Activated T-cell treated with anti-CD3 and anti-CD28 coated beads for 1 hour (primary cell): ENCODE measurements at regions not wholly inside any gene's neighbourhood (a gene's known extent, or its start where the extent isn't known, plus 50 kb on each side); places are given as distances from the start of the nearest gene placed in this dataset.
"Not testable (repeated sequence)": the region's sequence is repeated elsewhere in the genome, so short reads cannot be mapped to it uniquely, and the experiment has no call there.

Experiments
- DNase-seq: peaks from one replicate; pipeline ENCODE4 v3.0.0-alpha.2; 2020; ENCODE audit warnings: low read depth

DNA sequence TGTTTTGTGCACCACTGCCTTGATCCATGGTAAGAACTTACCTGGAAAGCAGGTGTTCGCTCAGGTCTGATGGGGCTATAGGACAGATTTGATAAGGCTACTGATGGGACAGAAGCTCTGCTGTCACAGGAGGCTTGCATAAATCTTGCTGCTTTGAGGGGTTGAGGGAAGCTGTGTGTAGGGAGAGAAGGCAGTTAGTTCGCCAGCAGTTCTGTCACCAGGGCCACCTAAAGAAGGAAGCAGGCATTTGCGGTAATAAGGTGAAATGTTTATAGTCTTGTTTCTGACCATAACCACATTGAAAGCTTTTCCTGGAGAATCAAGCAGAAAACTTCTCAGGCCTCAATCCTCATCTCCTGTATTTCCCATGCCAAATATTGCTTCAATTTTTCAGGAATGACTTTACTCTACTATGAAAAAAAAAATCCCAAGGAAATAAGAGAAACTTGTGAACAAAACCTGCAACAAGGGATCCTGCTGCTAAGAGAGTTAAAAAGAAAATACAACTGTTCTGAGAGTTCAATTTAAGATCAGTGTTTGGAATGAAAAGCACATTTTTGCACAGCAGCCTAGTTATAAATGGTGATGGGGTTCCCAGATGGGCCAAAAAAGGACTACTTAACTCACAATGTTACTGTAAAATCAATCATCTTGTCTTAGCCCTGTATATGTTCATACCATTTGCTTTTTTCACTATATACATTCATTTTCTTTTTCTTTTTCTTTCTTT, 122.0 kb upstream of the RANBP3L start:
- DNase-seq = no peak

GRCh38 chr5:36426070-36426469, 124.4 kb upstream of the RANBP3L start:
- DNase-seq = not testable (repeated sequence)

DNA sequence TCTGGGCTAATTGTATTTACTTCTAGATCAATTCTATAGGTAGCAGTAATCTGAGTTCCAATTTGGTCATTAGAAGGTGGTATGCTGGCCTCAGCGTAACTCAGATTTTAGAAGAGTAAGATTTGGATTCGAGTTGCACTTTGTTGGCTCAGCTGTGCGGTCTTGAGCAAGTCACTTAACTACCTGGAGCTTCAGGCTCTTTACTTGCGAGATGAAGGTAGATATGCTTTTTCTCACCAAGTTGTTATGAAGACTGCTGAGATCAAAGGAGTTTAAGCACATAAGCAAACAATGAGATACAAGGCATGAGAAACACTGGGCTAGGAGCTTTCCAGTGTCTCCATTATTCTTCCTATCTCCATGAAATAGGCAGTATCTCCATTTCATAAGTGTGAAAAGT, 133.8 kb upstream of the RANBP3L start:
- no peak for DNase-seq

GRCh38 chr5:36436306-36436705, 134.6 kb upstream of the RANBP3L start:
- no peak for DNase-seq

GRCh38 chr5:36438765-36439561, 137.3 kb upstream of the RANBP3L start:
- DNase-seq = no peak

GRCh38 chr5:36440300-36440699, 138.6 kb upstream of the RANBP3L start:
- DNase-seq = no peak

DNA sequence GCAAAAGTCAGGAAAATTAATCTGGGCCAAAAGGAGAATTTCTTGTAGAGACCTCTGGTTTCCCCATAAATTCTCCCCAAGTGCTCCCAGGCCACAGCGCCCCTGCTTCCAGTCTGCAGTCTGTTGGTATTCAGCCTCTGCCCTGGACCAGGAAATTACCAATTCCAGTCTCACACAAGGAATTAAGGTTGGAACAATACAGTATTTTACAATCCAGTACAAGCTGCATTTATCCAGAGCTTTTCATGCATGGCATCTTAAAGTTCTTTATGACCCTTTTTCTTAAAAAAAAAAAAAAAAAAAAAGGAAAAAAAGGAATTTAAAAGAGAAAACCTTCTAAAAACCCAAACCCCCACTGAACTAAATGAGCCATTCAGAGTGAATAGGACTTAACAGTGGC, 139.6 kb upstream of the RANBP3L start:
- DNase-seq = no peak

DNA sequence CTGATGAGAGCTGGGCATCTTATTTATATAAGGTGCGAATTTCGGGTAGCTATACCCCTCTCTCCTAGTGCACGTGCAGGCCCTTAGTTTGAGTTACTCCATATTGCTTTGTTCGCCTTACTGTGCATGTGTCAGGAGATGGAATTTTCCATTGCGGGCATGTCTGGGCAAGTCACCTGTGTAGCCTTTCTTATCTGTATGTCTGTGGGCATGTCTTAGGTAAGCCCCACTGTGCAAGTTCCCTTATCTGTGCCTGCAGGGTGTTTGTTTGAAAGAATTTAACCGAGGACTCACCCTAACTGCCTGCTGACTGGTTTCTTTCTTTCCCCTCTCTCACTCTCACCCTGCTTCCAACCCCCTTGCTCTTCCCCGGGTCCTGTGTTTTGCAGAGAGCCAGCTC, 140.7 kb upstream of the RANBP3L start:
- DNase-seq = no peak

DNA sequence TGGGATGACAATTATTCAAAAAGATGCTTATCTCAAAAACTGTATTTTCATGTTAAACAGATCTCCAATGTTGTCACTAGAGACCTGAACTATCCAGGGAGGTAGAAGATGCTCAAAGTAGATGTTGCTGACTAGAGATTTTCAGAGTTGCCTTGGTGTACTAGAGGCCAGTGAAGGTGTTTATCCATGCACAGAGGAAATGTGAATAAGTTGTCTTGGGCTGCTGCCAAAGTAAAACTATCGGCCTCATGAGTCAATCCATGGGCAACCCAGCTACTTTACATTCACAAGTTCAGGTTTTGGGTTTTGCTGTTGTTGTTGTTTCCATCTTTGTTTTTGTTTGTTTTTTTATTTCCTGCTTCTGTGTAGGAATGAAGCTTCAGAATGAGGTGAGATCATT, 141.1 kb upstream of the RANBP3L start:
- no peak for DNase-seq

GRCh38 chr5:36443941-36444340, 142.2 kb upstream of the RANBP3L start:
- DNase-seq = no peak

GRCh38 chr5:36444582-36445418, 143.1 kb upstream of the RANBP3L start:
- DNase-seq = no peak

DNA sequence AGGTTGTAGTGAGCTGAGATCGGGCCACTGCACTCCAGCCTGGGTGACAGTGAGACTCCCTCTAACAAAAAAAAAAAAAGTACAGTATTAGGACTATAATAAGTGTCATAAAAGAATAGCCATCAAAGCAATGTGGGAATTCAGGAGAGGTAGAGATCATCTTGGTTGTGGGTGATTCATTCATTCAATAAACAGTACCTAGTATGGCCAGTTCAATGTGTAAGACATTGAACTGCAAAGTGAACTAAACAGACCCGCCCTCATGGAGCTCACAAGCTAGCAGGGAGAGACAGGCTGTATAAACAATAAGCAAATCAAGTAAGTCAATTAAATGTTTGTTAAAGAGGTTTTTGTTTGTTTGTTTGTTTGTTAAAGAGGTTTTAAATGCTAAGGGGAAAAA, 146.1 kb upstream of the RANBP3L start:
- no peak for DNase-seq

DNA sequence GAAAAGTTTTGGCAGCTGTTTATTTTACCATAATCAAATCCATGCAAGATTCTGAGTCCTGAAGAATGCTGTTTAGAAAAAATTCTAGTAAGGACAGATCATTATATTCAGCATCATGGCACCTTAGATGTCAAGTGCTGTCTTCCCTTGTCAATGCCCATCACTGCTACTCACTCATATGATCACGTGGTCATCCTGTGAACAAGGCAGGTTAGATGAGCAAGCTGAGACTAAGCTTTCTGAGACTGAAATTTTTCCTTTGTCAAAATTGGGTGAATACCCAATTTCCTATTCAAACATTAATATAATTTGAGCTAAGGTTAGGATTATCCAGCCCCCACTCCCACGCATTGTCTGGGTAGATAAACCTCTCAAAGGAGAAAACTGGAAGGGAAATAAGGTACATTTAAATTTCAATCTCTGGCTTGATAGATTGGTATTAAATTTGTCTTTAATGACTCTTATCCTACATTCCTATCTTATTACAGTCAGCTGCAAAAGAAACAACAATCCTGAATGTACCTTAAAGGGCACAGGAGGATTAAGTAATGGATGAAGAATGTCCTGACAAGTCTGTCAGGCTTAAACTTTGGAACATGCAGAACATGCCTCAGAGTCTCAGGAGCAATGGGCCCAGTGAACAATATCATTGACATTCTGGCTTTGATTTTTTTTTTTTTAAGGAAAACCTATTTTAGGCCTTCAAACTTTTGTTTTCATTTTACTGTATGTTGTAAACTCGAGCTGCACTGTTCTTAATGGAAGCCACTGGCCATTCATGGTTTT, 148.7 kb upstream of the RANBP3L start:
- DNase-seq = no peak

GRCh38 chr5:36452424-36453006, 150.8 kb upstream of the RANBP3L start:
- no peak for DNase-seq

DNA sequence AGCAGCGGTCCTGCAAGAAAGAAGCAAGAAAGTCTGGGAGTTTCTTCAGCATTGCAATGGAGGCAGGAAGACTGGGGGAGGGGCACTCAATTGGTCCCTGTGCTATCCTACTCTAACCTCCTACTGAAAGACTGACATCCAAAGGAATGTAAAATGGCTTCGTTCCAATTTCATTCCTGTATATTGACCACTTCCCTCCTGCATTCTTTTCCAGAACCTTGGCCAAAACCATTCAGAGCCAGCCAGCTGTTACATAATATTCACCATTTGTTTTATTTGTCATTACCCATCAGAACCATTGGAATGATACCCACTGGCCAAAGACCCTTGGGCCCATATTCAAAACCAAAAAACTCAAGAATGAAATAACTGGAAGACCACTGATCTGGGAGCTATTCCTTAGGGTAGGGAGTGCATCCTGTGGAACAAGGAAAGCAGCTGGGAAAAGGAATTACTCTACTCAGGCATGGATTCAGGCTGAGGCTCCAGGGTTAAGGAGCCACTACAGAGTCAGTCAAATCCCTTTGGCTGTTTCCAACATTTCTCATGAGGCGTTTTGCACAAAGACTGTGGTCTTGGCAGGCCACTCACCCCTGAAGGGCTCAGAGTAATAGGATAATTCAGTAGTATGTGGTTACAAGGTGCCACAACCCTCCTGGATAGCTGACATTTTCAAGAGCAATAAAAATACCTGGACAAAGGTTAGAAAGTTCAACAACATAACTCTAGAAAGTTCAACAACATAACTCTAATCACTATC, 148.7 kb upstream of the SLC1A3 start:
- no peak for DNase-seq

GRCh38 chr5:36458746-36459145, 147.7 kb upstream of the SLC1A3 start:
- no peak for DNase-seq

- DNase-seq = no peak
These were observed 146.9 kb upstream of the SLC1A3 start for GRCh38 chr5:36459176-36460135.

DNA sequence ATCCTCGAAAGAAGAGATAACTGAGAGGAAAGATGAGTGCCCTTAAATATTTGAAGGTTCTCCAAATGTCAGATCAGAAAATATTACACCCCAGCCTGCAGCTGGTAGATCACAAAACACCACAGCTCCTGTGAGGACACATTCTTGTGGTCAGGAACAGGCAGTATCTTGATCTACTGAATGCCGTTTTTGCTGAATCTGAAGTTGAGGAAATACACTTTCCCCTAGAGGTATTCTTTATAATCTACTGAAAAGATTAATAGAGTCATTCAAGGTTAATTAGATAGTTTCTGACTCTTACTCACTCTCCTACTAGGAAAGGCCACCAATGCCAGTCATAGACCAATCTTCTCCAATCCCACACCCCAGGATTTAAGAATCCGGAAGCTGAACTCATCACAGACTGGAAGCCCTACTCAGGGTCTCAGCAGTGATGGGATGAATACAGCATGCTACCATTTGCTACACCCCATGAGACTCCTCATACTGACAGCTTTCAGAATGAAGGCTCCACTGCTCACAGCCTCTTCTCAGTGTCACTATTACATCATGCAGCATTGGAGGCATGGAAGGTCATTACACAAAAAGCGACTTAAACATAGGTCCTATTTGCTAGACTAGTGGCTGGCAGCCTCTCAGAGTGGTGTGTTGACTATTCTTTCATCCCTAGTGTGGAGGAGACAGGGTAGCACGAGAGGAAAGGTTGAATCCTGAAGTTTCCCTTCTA, 143.9 kb upstream of the SLC1A3 start:
- no peak for DNase-seq

DNA sequence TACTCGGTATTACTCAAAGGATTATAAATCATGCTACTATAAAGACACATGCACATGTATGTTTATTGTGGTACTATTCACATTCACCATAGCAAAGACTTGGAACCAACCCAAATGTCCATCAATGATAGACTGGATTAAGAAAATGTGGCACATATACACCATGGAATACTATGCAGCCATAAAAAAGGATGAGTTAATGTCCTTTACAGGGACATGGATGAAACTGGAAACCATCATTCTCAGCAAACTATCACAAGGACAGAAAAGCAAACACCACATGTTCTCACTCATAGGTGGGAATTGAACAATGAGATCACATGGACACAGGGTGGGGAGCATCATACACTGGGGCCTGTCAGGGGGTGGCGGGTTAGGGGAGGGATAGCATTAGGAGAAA, 130.5 kb upstream of the SLC1A3 start:
- not testable (repeated sequence) for DNase-seq
